Mesothelial cell of epicardium (in vitro differentiated cells): ENCODE measurements at regions not wholly inside any gene's neighbourhood (a gene's known extent, or its start where the extent isn't known, plus 50 kb on each side); places are given as distances from the start of the nearest gene placed in this dataset.

Experiments used
- DNase-seq, 2 experiments: peaks; one replicate each; pipeline ENCODE4 v3.0.0; 2021; ENCODE audit warnings: low spot score in 2 of 2; ENCODE audit not compliant: unreplicated experiment in 2 of 2
- H3K27ac Mint-ChIP-seq: 2 replicates; pipeline ENCODE4 v1.8.0; 2021; ENCODE audit warnings: mixed read lengths
- H3K27me3 Mint-ChIP-seq: 2 replicates; pipeline ENCODE4 v1.8.0; 2021; ENCODE audit warnings: low read depth, mixed read lengths
- H3K36me3 Mint-ChIP-seq: 2 replicates; pipeline ENCODE4 v1.8.0; 2021; ENCODE audit warnings: mixed read lengths
- H3K4me1 Mint-ChIP-seq: 2 replicates; pipeline ENCODE4 v1.8.0; 2021; ENCODE audit warnings: mixed read lengths
- H3K4me3 Mint-ChIP-seq: 2 replicates; pipeline ENCODE4 v1.8.0; 2021; ENCODE audit warnings: mild to moderate bottlenecking, moderate library complexity, mixed read lengths
- H3K9me3 Mint-ChIP-seq: 2 replicates; pipeline ENCODE4 v1.8.0; 2021; ENCODE audit warnings: mixed read lengths
- CTCF ChIP-seq: fragments of 200-600 bp; sonication (generic); IDR thresholded peaks from one replicate; pipeline ENCODE4 v1.5.0; 2021; ENCODE audit warnings: antibody characterized with exemption; ENCODE audit not compliant: unreplicated experiment

- H3K27me3 Mint-ChIP-seq: peaks cover 75% of the 10 kb centered on the region
- no peak for TF ChIP-seq CTCF
- no peak for DNase-seq
- no peaks in the 10 kb centered on the region for H3K36me3 Mint-ChIP-seq
- no peak overlapping the region for H3K27ac Mint-ChIP-seq
- H3K4me3 Mint-ChIP-seq: peak overlapping the region; percentile 91
- H3K4me1 Mint-ChIP-seq: peaks cover 40% of the 10 kb centered on the region
- H3K9me3 Mint-ChIP-seq: no peaks in the 10 kb centered on the region
Observed at GRCh38 chr7:114087653-114088469, 169.1 kb upstream of the PPP1R3A start.

DNA sequence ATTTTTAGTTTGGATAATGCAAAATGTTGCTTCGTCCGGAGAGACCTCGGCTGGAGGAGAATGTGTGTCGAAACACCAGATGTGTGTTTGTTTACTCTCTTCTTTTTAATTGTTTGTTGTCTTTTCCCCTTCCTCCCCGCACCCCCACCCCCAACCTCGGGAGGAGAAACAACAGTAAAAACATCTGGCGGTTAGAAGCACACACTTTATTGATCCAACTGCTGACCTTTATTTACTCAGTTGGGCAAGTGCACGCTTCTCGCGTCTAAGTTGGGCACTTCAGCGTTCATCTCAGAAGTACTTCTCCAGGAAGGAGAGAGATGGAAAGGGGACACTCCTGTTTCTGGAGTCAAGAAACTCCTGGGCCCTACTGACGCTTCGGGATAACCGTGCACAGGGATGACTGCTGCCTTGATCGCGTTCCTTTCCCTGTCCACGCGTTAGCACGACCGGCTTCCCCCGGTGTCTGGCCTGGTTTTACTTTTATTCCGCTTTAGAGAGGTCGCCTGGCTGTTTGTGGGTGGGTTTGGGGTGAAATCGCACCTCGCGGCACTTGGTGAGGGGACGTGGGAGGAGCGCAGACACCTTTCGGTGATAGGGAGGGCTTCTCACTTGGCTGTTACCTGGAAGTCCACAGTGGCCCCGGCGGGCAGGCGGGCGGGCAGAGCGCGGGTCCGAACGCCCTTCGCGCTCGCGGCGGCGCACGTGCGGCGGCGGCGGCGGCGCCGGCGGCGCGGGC is 168.3 kb upstream of the PPP1R3A start:
- no peak for TF ChIP-seq CTCF
- Mint-ChIP-seq H3K4me3 (peak overlapping the region; percentile 91), H3K36me3 (no peaks in the 10 kb centered on the region), H3K9me3 (no peaks in the 10 kb centered on the region), H3K4me1 (peaks cover 44% of the 10 kb centered on the region), H3K27ac (peak overlapping the region; percentile 81), H3K27me3 (peaks cover 75% of the 10 kb centered on the region)
- DNase-seq: no peak

DNA sequence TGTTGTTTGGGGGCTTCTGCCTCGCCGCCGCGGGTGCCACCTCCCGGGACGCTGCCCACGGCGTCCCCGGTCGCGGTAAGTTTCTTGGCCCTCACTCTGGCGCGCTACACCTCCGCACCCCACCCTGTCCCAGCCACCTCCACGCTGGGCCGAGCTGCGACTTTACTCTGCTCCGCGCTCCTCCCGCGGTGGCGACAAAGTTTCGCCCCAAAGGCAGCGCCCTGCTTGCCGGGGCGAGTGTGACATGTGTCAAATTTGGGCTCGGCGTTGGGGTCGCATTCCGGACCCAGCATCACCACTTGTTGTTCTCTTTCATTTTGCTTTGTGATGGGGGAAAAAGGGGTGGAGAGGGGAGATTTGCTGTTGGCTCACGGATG is 167.7 kb upstream of the PPP1R3A start:
- Mint-ChIP-seq H3K9me3 (no peaks in the 10 kb centered on the region), H3K4me1 (peaks cover 50% of the 10 kb centered on the region), H3K4me3 (peak overlapping the region; percentile 91), H3K27me3 (peaks cover 75% of the 10 kb centered on the region), H3K36me3 (no peaks in the 10 kb centered on the region), H3K27ac (peak overlapping the region; percentile 81)
- DNase-seq: peak in 1 of 2 experiments; percentile 26
- no peak for TF ChIP-seq CTCF

- Mint-ChIP-seq H3K36me3 (no peaks in the 10 kb centered on the region), H3K4me1 (peaks cover 51% of the 10 kb centered on the region), H3K27ac (peak overlapping the region; percentile 98), H3K9me3 (no peaks in the 10 kb centered on the region), H3K27me3 (peaks cover 79% of the 10 kb centered on the region), H3K4me3 (peak overlapping the region; percentile 97)
- TF ChIP-seq CTCF: no peak
- DNase-seq: peak; percentile 54 to 78
Observed at GRCh38 chr7:114085592-114086501, 167.0 kb upstream of the PPP1R3A start.

- no peak for DNase-seq
- peak overlapping the region; percentile 97 for H3K4me3 Mint-ChIP-seq
- peak overlapping the region; percentile 98 for H3K27ac Mint-ChIP-seq
- peaks cover 51% of the 10 kb centered on the region for H3K4me1 Mint-ChIP-seq
- H3K9me3 Mint-ChIP-seq: no peaks in the 10 kb centered on the region
- peaks cover 80% of the 10 kb centered on the region for H3K27me3 Mint-ChIP-seq
- TF ChIP-seq CTCF: no peak
- H3K36me3 Mint-ChIP-seq: no peaks in the 10 kb centered on the region
Observed at GRCh38 chr7:114085313-114085591, 166.4 kb upstream of the PPP1R3A start.
